ENCODE measurements at regions not wholly inside any gene's neighbourhood (a gene's known extent, or its start where the extent isn't known, plus 50 kb on each side); places are given as distances from the start of the nearest gene placed in this dataset.

- TF ChIP-seq GATA3 (IDR thresholded peaks at IDR 0.05; ENCODE audit: low read depth, low read length) (no peak), GATA2 (IDR thresholded peaks at IDR 0.05; ENCODE audit: low read depth, low read length) (no peak)
These were observed 496.9 kb downstream of the CCSER2 start for GRCh38 chr10:84825330-84825729.

- TF ChIP-seq GATA3 (IDR thresholded peaks at IDR 0.05; ENCODE audit: low read depth, low read length) (no peak), GATA2 (IDR thresholded peaks at IDR 0.05; ENCODE audit: low read depth, low read length) (no peak)
These were observed 498.3 kb downstream of the CCSER2 start for GRCh38 chr10:84826704-84827103.

GRCh38 chr10:84829131-84829530, 500.7 kb downstream of the CCSER2 start:
- TF ChIP-seq GATA2 (IDR thresholded peaks at IDR 0.05; ENCODE audit: low read depth, low read length) = no peak

GRCh38 chr10:84837041-84837812, 508.8 kb downstream of the CCSER2 start:
- TF ChIP-seq GATA2 (IDR thresholded peaks at IDR 0.05; ENCODE audit: low read depth, low read length) = no peak
- no peak for TF ChIP-seq GATA3 (IDR thresholded peaks at IDR 0.05; ENCODE audit: low read depth, low read length)

GRCh38 chr10:84837877-84838276, 509.5 kb downstream of the CCSER2 start:
- TF ChIP-seq GATA3 (IDR thresholded peaks at IDR 0.05; ENCODE audit: low read depth, low read length) (no peak), GATA2 (IDR thresholded peaks at IDR 0.05; ENCODE audit: low read depth, low read length) (no peak)

- TF ChIP-seq GATA2 (IDR thresholded peaks at IDR 0.05; ENCODE audit: low read depth, low read length) (no peak), GATA3 (IDR thresholded peaks at IDR 0.05; ENCODE audit: low read depth, low read length) (no peak)
These were observed 510.5 kb downstream of the CCSER2 start for GRCh38 chr10:84838851-84839250.

- TF ChIP-seq GATA3 (IDR thresholded peaks at IDR 0.05; ENCODE audit: low read depth, low read length) (no peak), GATA2 (IDR thresholded peaks at IDR 0.05; ENCODE audit: low read depth, low read length) (no peak)
These were observed 514.2 kb downstream of the CCSER2 start for GRCh38 chr10:84842593-84842992.

GRCh38 chr10:84844461-84844860, 516.1 kb downstream of the CCSER2 start:
- TF ChIP-seq GATA2 (IDR thresholded peaks at IDR 0.05; ENCODE audit: low read depth, low read length) = no peak
- no peak for TF ChIP-seq GATA3 (IDR thresholded peaks at IDR 0.05; ENCODE audit: low read depth, low read length)

GRCh38 chr10:84845628-84846261, 517.4 kb downstream of the CCSER2 start:
- TF ChIP-seq GATA3 (IDR thresholded peaks at IDR 0.05; ENCODE audit: low read depth, low read length) (no peak), GATA2 (IDR thresholded peaks at IDR 0.05; ENCODE audit: low read depth, low read length) (peak; percentile 40; the same call in 1 of the 2 replicates)

- TF ChIP-seq GATA3 (IDR thresholded peaks at IDR 0.05; ENCODE audit: low read depth, low read length) (no peak), GATA2 (IDR thresholded peaks at IDR 0.05; ENCODE audit: low read depth, low read length) (no peak)
These were observed 518.4 kb downstream of the CCSER2 start for GRCh38 chr10:84846658-84847316.

- TF ChIP-seq GATA2 (IDR thresholded peaks at IDR 0.05; ENCODE audit: low read depth, low read length) (peak; percentile 65; the same call in 1 of the 2 replicates), GATA3 (IDR thresholded peaks at IDR 0.05; ENCODE audit: low read depth, low read length) (peak; percentile 67)
These were observed 520.6 kb downstream of the CCSER2 start for GRCh38 chr10:84848967-84849366.

- TF ChIP-seq GATA3 (IDR thresholded peaks at IDR 0.05; ENCODE audit: low read depth, low read length) = no peak
- no peak for TF ChIP-seq GATA2 (IDR thresholded peaks at IDR 0.05; ENCODE audit: low read depth, low read length)
These were observed 522.4 kb downstream of the CCSER2 start for GRCh38 chr10:84850826-84851225.

GRCh38 chr10:84854439-84854838, 526.0 kb downstream of the CCSER2 start:
- no peak for TF ChIP-seq GATA3 (IDR thresholded peaks at IDR 0.05; ENCODE audit: low read depth, low read length)
- TF ChIP-seq GATA2 (IDR thresholded peaks at IDR 0.05; ENCODE audit: low read depth, low read length) = no peak

- TF ChIP-seq GATA3 (IDR thresholded peaks at IDR 0.05; ENCODE audit: low read depth, low read length) = no peak
- TF ChIP-seq GATA2 (IDR thresholded peaks at IDR 0.05; ENCODE audit: low read depth, low read length) = no peak
These were observed 532.5 kb downstream of the CCSER2 start for GRCh38 chr10:84860855-84861254.

- no peak for TF ChIP-seq GATA3 (IDR thresholded peaks at IDR 0.05; ENCODE audit: low read depth, low read length)
- no peak for TF ChIP-seq GATA2 (IDR thresholded peaks at IDR 0.05; ENCODE audit: low read depth, low read length)
These were observed 534.2 kb downstream of the CCSER2 start for GRCh38 chr10:84862551-84862950.
